ENCODE measurements at regions not wholly inside any gene's neighbourhood (a gene's known extent, or its start where the extent isn't known, plus 50 kb on each side); places are given as distances from the start of the nearest gene placed in this dataset.

- TF ChIP-seq CTCF (IDR thresholded peaks at IDR 0.05): peak; percentile 50
Measured at GRCh38 chr14:55843718-55844403, 263.9 kb downstream of the KTN1 start.

GRCh38 chr14:55845963-55846825 lies 266.2 kb downstream of the KTN1 start:
- TF ChIP-seq CTCF (IDR thresholded peaks at IDR 0.05): no peak

GRCh38 chr14:55846826-55847446 lies 266.9 kb downstream of the KTN1 start:
- no peak for TF ChIP-seq CTCF (IDR thresholded peaks at IDR 0.05)

GRCh38 chr14:55847766-55848165 lies 267.8 kb downstream of the KTN1 start:
- no peak for TF ChIP-seq CTCF (IDR thresholded peaks at IDR 0.05)

GRCh38 chr14:55848964-55849363 lies 269.0 kb downstream of the KTN1 start:
- TF ChIP-seq CTCF (IDR thresholded peaks at IDR 0.05): no peak

GRCh38 chr14:55849833-55850232 lies 268.4 kb upstream of the PELI2 start:
- TF ChIP-seq CTCF (IDR thresholded peaks at IDR 0.05): no peak

- TF ChIP-seq CTCF (IDR thresholded peaks at IDR 0.05): no peak
Measured at GRCh38 chr14:55850825-55851241, 267.4 kb upstream of the PELI2 start.

Data from LNCAP (cell line).